HG03095 (cell line): ENCODE measurements at regions not wholly inside any gene's neighbourhood (a gene's known extent, or its start where the extent isn't known, plus 50 kb on each side); places are given as distances from the start of the nearest gene placed in this dataset.

Experiments
- ATAC-seq: cut with Tn5 transposase; IDR thresholded peaks from one replicate; pipeline ENCODE4 v1.9.1; 2021; ENCODE audit warnings: moderate library complexity; ENCODE audit not compliant: unreplicated experiment

DNA sequence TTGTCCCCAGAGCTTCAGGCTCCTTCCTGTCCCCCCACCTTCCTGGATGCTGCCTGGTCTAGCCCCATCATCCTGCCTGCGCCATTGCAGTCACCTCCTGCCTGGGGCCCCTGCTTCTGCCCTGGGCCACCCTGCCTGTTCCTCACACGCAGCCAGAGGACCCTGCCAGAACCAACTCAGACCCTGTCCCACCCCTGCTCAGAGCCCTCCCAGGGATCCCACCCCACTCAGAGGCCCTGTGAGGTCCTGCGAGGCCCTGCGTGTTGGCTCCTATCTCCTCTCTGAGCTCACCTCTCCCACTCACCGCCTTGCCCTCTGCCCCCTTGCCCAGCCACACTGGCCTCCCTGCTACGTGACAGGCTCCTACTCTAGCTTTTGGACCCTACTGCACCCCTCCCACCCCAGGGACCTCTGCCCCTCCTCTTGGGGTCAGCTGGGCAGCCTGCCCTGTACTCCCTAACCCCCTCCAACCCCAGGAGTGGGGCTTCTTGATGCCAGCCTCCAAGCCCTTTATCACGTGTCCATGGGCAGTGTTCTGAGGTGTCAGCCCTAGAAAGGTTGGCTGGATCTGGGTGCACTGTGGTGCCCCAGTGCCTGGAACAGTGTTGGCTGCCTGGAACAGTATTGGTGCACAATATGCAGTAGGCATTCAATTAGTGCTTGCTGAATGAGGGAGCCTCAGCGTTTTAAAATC lies 68.3 kb downstream of the CEBPB start:
- ATAC-seq: no peak

DNA sequence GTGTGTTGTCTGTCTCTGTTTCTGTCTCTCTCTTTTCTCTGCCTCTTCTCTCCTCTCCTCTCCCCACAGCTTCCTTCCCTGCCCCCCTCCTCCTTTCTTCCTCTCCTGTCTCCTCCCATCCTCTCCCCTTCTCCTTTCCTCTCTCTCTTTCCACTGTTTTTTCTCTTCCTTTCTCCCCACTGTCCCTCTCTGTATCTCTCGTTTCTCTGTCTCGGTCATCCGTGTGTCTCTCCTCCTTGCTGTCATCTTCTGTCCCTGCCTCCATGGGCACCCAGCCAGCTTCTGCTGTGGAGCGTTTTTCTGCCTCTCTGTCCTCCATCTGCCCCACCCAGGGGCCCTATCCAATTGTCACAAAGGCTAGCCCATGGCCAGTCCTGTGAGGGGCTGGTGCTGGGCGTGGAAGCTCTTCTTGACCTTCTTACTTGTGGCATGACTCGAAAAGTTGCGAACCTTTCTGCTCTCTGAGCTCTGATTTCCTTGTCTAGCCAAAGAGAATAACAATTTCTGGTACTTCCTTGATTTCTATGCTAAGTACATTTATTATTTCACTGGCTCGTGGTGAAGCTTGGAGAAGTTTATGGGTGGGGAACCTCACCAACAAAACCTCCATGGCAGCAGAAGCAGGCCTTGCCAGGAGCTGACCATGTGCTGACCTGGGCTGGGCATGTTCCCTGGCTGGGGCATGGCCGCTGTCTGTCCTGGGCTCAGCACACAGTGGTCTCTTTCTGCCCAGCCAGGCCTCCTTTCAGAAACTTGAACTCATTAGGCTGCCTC lies 69.3 kb downstream of the CEBPB start:
- no peak for ATAC-seq

GRCh38 chr20:50260479-50261221 lies 70.0 kb downstream of the CEBPB start:
- no peak for ATAC-seq

DNA sequence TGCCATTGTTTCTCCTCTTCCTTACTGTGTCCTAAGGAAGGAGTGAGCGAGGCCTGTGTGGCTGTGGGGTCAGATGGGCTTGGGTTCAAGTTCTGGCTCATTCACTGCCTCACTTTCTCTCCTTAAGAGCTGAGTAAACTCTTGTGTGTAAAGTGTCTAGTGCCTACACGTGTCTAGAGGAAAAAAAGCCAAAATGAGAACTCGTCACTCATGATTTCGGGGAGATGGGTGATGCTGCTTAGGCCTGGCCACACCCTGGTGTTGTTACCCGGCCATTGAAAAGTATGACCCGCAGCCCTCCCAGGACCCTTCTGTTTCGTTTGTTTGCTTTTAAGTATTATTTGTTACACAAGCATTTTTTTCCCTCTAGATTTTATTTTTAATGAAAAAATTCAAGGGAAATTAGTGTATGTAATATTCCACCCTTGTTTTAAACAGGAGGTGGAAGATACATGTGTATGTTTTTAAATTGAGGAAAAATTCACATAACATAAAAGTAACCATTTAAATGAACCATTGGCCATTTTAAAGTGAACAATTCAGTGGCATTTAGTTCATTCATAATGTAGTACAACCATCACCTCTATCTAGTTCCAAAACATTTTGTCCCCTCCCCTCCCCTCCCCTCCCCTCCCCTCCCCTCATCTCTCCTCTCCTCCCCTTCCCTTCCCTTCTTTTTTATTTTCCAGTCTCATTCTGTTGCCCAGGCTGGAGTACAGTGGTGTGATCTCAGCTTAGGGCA lies 71.0 kb downstream of the CEBPB start:
- ATAC-seq: no peak

- no peak for ATAC-seq
Measured at GRCh38 chr20:50263831-50264230, 73.2 kb downstream of the CEBPB start.

DNA sequence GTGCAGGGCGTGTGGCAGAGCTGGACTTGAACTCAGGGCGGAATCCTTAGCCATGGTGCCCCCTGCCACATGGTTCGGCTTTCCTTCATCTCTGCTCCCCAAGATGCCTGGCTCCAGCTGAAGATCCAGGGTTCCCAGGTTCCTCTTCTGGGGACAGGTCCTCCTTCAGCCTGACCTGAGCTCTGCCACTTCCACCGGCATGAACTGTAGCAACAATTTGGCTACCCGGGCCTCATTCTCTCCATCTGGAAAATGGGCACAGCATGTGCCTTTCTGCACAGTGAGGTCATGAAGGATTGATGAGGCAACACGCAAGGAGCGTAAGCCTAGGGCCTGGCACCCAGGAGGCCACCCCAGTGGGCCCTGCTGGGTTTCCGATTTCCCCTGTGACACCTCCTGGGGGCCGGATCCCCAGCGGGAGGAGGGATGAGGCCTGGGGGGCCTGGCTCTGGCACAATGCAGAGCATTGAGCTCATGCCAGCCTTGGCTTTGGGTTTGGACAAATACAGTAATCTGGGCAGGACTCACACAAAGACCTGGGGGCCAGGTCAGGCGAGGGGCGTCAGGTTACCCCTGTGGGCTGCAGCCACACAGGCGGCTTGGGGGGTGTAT lies 74.0 kb downstream of the CEBPB start:
- ATAC-seq: no peak

GRCh38 chr20:50265245-50265946 lies 74.8 kb downstream of the CEBPB start:
- ATAC-seq: no peak

GRCh38 chr20:50266293-50267040 lies 75.8 kb downstream of the CEBPB start:
- no peak for ATAC-seq

DNA sequence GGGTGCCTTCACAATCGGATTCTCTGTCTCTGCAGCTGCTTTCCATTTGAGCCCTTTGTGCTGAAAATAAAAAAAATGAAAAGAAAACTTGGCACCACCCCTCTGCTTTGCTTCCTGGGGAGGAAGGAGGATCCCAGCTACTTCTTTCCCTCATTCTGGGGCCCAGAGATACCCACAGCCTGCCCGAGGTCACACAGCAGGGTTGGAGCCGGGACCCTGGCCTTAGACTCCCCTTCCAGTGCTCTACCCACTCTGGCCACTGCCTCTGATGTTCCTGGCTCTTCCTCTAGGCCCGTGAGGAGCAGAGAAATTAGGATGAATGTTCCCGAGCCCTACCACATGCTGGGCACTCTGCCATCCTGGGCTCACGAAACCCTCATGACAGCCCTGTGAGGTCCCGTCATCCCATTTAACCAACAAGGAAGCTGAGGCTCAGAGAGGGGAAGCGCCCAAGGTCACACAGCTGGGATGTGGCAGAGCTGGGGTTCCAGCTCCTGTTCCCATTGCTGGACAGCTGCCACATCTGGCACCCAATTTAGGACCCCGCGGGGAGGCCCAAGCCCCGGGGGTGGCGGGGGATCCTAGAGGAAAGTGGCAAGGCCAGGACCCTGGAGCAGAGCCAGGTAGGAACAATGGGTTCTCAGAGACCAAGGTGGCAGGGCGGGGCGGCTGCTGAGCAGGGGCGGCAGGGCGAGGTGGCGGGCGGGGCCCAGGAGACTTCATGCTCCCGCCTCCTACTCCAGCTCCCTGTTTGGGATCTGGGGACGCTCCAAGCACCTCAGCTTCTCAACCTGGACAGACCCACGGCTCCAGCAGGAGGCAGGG lies 76.6 kb downstream of the CEBPB start:
- ATAC-seq: no peak

GRCh38 chr20:50267866-50268219 lies 77.2 kb downstream of the CEBPB start:
- no peak for ATAC-seq

GRCh38 chr20:50269091-50270033 lies 78.7 kb downstream of the CEBPB start:
- ATAC-seq: no peak

DNA sequence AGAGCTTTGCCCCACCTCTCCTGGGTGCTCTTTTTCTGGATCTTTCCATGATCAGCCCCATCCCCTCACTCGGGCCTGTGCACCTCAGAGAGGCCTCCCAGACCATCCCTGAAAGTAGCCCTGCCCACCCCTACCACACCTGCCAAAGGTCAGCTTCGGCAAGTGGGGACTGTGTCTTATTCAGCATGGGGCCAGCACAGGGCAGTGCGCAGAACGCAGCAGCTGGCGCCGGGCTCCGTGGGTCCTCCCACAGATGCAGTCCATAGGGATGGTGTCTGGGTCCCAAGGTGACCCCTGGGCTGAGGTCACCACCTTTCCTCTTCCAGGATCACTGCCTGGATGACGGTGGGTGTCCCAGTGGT lies 79.4 kb downstream of the CEBPB start:
- no peak for ATAC-seq

GRCh38 chr20:50270569-50270968 lies 79.9 kb downstream of the CEBPB start:
- ATAC-seq: no peak

- no peak for ATAC-seq
Measured at GRCh38 chr20:50271176-50271575, 80.5 kb downstream of the CEBPB start.

GRCh38 chr20:50271612-50272011 lies 81.0 kb downstream of the CEBPB start:
- no peak for ATAC-seq

DNA sequence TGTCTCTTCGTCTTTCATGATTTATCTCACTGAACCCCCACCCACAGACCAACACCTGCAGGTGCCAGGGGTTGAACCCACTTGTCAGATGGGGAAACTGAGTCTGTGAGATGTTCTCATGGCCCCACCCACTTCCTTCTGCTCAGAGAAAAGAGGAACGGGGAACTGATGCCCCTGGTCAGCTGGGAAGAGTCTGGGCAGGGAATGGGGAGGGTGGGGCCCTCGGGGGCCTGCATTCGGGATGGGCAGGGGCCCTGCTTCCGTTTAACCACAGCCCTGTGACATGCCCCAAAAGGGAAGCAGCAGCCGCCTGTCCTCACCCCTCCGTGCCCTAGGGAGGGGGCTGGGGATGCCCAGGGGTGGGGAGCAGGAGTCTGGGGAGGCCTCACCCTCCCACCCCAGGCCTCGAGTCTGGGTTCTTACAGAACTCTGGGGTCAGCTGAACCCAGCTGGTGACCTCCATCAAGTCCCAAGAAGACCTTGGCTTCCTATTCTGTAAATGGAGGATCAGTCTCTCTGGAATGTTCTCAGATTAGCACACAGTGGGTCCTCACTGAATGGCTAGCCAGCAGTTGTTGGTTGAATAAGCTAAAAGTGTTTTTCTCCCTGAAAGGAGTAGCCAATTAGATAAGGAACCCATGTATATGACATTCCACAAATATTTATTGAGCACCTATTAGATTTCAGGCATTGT lies 81.5 kb downstream of the CEBPB start:
- no peak for ATAC-seq
